ENCODE measurements at regions not wholly inside any gene's neighbourhood (a gene's known extent, or its start where the extent isn't known, plus 50 kb on each side); places are given as distances from the start of the nearest gene placed in this dataset.

DNA sequence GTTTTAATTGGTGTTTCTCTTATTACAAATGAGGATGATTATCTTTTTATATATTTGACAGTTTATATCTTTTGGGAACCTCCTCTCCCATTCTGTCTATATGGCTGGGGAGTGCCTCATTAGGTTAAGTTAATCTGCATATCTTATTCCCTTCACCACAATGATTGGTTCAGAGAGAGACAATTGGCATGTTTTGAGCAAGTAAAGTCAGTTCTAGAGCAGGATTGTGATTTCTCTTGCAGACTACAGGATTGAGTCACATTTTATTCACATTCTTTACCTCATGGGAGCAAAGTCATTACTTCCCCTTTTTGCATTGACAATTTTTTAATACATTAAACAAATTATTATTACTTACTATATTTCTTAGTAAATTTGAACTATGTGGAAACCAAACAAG, 345.6 kb downstream of the MDFIC start:
- TF ChIP-seq, protein P1, sequence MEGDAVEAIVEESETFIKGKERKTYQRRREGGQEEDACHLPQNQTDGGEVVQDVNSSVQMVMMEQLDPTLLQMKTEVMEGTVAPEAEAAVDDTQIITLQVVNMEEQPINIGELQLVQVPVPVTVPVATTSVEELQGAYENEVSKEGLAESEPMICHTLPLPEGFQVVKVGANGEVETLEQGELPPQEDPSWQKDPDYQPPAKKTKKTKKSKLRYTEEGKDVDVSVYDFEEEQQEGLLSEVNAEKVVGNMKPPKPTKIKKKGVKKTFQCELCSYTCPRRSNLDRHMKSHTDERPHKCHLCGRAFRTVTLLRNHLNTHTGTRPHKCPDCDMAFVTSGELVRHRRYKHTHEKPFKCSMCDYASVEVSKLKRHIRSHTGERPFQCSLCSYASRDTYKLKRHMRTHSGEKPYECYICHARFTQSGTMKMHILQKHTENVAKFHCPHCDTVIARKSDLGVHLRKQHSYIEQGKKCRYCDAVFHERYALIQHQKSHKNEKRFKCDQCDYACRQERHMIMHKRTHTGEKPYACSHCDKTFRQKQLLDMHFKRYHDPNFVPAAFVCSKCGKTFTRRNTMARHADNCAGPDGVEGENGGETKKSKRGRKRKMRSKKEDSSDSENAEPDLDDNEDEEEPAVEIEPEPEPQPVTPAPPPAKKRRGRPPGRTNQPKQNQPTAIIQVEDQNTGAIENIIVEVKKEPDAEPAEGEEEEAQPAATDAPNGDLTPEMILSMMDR (IDR thresholded peaks at IDR 0.05; ENCODE audit: poor library complexity, severe bottlenecking), result no peak
- TF ChIP-seq EZH2 (IDR thresholded peaks at IDR 0.05; ENCODE audit: borderline replicate concordance, insufficient read depth, low read length, poor library complexity, severe bottlenecking) (no peak), RAD21 (conservative IDR thresholded peaks at IDR 0.05) (no peak), TAF1 (IDR thresholded peaks at IDR 0.05; ENCODE audit: low read depth) (no peak), MXI1 (conservative IDR thresholded peaks at IDR 0.05; ENCODE audit: poor library complexity, severe bottlenecking) (no peak), POLR2AphosphoS5 (IDR thresholded peaks at IDR 0.05) (no peak), SMC3 (conservative IDR thresholded peaks at IDR 0.05; ENCODE audit: poor library complexity) (no peak)
- TF ChIP-seq, protein P2, sequence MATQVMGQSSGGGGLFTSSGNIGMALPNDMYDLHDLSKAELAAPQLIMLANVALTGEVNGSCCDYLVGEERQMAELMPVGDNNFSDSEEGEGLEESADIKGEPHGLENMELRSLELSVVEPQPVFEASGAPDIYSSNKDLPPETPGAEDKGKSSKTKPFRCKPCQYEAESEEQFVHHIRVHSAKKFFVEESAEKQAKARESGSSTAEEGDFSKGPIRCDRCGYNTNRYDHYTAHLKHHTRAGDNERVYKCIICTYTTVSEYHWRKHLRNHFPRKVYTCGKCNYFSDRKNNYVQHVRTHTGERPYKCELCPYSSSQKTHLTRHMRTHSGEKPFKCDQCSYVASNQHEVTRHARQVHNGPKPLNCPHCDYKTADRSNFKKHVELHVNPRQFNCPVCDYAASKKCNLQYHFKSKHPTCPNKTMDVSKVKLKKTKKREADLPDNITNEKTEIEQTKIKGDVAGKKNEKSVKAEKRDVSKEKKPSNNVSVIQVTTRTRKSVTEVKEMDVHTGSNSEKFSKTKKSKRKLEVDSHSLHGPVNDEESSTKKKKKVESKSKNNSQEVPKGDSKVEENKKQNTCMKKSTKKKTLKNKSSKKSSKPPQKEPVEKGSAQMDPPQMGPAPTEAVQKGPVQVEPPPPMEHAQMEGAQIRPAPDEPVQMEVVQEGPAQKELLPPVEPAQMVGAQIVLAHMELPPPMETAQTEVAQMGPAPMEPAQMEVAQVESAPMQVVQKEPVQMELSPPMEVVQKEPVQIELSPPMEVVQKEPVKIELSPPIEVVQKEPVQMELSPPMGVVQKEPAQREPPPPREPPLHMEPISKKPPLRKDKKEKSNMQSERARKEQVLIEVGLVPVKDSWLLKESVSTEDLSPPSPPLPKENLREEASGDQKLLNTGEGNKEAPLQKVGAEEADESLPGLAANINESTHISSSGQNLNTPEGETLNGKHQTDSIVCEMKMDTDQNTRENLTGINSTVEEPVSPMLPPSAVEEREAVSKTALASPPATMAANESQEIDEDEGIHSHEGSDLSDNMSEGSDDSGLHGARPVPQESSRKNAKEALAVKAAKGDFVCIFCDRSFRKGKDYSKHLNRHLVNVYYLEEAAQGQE (IDR thresholded peaks at IDR 0.05; ENCODE audit: borderline replicate concordance), result no peak

Measured in neural cell (in vitro differentiated cells).